Lung (tissue), 11 donors: ENCODE measurements at regions not wholly inside any gene's neighbourhood (a gene's known extent, or its start where the extent isn't known, plus 50 kb on each side); places are given as distances from the start of the nearest gene placed in this dataset.

ENCODE experiments used
- ATAC-seq: fragments of 200-7000 bp; cut with Tn5 transposase; one replicate; pipeline ENCODE4 v1.9.1; 2020; ENCODE audit warnings: moderate number of reproducible peaks; ENCODE audit not compliant: insufficient read depth, low FRiP score
- DNase-seq, 3 donors: peaks; one replicate each; pipeline ENCODE4 v3.0.0-alpha.2; 2013 to 2017
- H3K27ac ChIP-seq, 2 donors: one replicate each; pipeline ENCODE4 v1.5.1; 2013; ENCODE audit warnings: mild to moderate bottlenecking in 2 of 2, moderate library complexity in 2 of 2, control low read depth in 1 of 2, inconsistent platforms in 1 of 2, low read depth in 1 of 2, low read length in 1 of 2
- H3K27me3 ChIP-seq, 3 donors: one replicate each; pipeline ENCODE4 v1.5.1; 2013; ENCODE audit warnings: low read length in 2 of 3; ENCODE audit not compliant: control insufficient read depth in 3 of 3, insufficient read depth in 3 of 3
- H3K36me3 ChIP-seq, 4 donors: one replicate each; pipeline ENCODE4 v1.5.1; 2013; ENCODE audit warnings: low read length in 4 of 4, mild to moderate bottlenecking in 1 of 4, moderate library complexity in 1 of 4; ENCODE audit not compliant: control insufficient read depth in 4 of 4, insufficient read depth in 4 of 4
- H3K4me1 ChIP-seq, 5 donors: one replicate each; pipeline ENCODE4 v1.5.1; 2013; ENCODE audit warnings: low read length in 5 of 5, mild to moderate bottlenecking in 2 of 5, moderate library complexity in 1 of 5; ENCODE audit not compliant: control insufficient read depth in 5 of 5, insufficient read depth in 5 of 5
- H3K4me3 ChIP-seq: one replicate; pipeline ENCODE4 v1.5.1; 2013; ENCODE audit warnings: mild to moderate bottlenecking, control low read depth, moderate library complexity
- H3K9ac ChIP-seq, 2 donors: one replicate each; pipeline ENCODE4 v1.5.1; 2013; ENCODE audit warnings: low read length in 2 of 2, control low read depth in 1 of 2; ENCODE audit not compliant: insufficient read depth in 1 of 2
- H3K9me3 ChIP-seq, 4 donors: one replicate each; pipeline ENCODE4 v1.5.1; 2013; ENCODE audit warnings: low read length in 3 of 4, mild to moderate bottlenecking in 1 of 4, moderate library complexity in 1 of 4; ENCODE audit not compliant: control insufficient read depth in 4 of 4, insufficient read depth in 3 of 4
- WGBS, 2 donors: extraction: QIAGEN DNeasy Blood & Tissue Kit; methylation state at CpG; one replicate each; pipeline ENCODE4 v1.1.7; 2013; 5-methylcytosine and 5-hydroxymethylcytosine counted together
- TF ChIP-seq, protein P1 (sequence below): IDR thresholded peaks from 2 replicates; pipeline ENCODE4 v1.5.1; 2012; ENCODE audit warnings: mild to moderate bottlenecking; ENCODE audit errors: control extremely low read depth, extremely low read depth
- donor health status: control.
- donor health status: control.
- donor health status: Bipolar disorder and iron deficiency.
- donor health status: healthy.
- donor health status: DM: yes; HTN: yes; CAD: no.

DNA sequence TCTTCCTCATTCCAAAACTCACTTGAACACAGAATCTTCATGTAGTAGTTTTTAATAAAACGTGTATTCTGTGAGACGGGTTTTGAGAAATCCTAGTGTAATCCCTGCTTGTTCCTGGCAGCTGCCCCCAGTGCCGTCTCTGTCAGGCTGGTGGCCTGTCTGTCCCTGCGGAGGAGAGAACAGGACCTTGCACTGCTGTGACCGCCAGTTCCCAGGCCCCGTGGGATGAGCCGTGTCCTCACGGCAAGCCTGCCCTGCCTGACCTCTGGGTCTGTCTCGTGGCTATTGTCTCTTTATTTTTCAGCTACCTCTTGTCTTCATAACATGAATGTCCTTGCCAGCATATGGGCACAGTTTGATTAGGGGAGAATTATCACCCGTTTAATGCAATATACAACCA, 535.5 kb upstream of the B3GAT1 start:
- no peak overlapping the region for H3K4me3 ChIP-seq
- ATAC-seq (no peak), DNase-seq (no peak)
- H3K36me3 ChIP-seq = no peaks in the 10 kb centered on the region
- no peaks in the 10 kb centered on the region for H3K9me3 ChIP-seq
- H3K27ac ChIP-seq = no peak overlapping the region
- TF ChIP-seq, protein P1, sequence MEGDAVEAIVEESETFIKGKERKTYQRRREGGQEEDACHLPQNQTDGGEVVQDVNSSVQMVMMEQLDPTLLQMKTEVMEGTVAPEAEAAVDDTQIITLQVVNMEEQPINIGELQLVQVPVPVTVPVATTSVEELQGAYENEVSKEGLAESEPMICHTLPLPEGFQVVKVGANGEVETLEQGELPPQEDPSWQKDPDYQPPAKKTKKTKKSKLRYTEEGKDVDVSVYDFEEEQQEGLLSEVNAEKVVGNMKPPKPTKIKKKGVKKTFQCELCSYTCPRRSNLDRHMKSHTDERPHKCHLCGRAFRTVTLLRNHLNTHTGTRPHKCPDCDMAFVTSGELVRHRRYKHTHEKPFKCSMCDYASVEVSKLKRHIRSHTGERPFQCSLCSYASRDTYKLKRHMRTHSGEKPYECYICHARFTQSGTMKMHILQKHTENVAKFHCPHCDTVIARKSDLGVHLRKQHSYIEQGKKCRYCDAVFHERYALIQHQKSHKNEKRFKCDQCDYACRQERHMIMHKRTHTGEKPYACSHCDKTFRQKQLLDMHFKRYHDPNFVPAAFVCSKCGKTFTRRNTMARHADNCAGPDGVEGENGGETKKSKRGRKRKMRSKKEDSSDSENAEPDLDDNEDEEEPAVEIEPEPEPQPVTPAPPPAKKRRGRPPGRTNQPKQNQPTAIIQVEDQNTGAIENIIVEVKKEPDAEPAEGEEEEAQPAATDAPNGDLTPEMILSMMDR = no peak
- peaks cover 0 to 21% (median 3%) of the 10 kb centered on the region in 5 donors for H3K4me1 ChIP-seq
- WGBS, 2 donors = 85 to 88% methylated on average over 10 of the region's 10 CpGs
- H3K9ac ChIP-seq = no peak overlapping the region
- H3K27me3 ChIP-seq = no peaks in the 10 kb centered on the region

DNA sequence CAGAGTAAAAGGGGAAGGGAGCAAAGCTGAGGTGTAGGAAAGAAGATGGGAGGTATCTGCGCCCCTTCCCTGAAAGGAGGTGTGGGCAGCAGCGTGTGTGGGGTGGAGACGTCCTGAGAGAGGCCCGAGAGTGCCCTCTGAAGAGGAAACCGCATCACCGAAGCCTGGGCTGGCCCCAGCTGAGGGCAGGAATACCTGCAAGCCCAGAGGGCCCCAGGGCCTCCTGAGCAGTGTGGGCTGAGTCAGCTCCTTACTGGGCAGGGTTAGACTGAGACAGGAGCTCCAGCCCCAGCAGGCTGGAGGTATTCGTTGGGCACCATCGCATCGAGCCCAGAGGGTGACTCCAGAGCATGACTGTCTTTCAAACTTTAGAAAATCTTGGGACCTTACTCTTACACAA, 534.0 kb upstream of the B3GAT1 start:
- Histone ChIP-seq H3K4me1 (peaks cover 0 to 22% (median 3%) of the 10 kb centered on the region in 5 donors), H3K9me3 (no peaks in the 10 kb centered on the region), H3K9ac (no peak overlapping the region), H3K27me3 (no peaks in the 10 kb centered on the region), H3K36me3 (no peaks in the 10 kb centered on the region), H3K27ac (no peak overlapping the region), H3K4me3 (no peak overlapping the region)
- WGBS, 2 donors = 64 to 65% methylated on average over 9 of the region's 9 CpGs
- ATAC-seq = no peak
- TF ChIP-seq, protein P1 = no peak
- DNase-seq = no peak

DNA sequence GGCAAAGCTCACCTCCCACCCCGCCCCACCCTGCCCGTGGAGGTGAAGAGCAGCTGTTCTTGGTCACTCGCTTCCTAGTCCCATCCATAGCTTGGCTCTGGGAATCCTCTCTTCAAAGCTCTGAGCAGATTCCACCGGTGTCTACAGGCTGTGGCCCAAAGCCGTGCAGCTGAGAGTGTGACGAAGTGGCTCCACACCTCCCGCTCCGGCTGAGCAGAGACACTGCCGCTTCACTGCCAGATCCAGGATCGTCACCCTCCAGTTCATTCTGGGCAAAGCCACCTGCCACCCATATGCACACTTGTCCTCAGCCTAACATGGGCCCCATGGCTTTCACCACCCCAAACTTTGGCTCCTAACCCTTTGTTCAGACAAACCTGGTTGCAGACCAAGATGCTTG, 532.9 kb upstream of the B3GAT1 start:
- no peak overlapping the region for H3K4me3 ChIP-seq
- no peak overlapping the region for H3K9ac ChIP-seq
- no peaks in the 10 kb centered on the region for H3K27me3 ChIP-seq
- H3K27ac ChIP-seq = no peak overlapping the region
- ATAC-seq (no peak), DNase-seq (no peak)
- TF ChIP-seq, protein P1 = no peak
- no peaks in the 10 kb centered on the region for H3K36me3 ChIP-seq
- 84 to 87% methylated on average over 10 of the region's 10 CpGs for WGBS, 2 donors
- no peaks in the 10 kb centered on the region for H3K9me3 ChIP-seq
- peaks cover 0 to 20% (median 3%) of the 10 kb centered on the region in 5 donors for H3K4me1 ChIP-seq

DNA sequence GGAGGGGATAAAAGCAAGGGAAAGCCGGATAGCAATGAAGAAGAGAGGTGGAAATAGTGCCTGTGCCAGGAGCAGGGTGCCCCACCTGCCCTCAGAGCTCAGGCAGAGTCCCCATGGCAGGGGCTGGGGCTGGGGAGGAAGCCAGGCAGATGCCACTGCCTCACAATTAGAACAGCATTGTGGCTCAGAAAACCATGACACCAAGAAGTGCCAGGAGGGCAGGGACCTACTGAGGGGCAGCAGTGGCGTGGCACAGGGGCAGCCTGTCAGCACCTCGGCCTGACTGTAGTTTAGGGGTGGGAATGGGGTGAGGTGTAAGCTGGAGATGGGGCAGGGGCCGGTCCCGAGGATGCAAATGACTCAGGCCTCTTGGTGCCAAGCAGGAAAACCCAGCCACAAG, 532.1 kb upstream of the B3GAT1 start:
- 70 to 88% methylated on average over 5 of the region's 5 CpGs for WGBS, 2 donors
- ATAC-seq (no peak), DNase-seq (no peak)
- TF ChIP-seq, protein P1 = no peak
- Histone ChIP-seq H3K4me3 (no peak overlapping the region), H3K9me3 (no peaks in the 10 kb centered on the region), H3K27ac (no peak overlapping the region), H3K9ac (no peak overlapping the region), H3K27me3 (no peaks in the 10 kb centered on the region), H3K36me3 (no peaks in the 10 kb centered on the region), H3K4me1 (peaks cover 0 to 18% (median 3%) of the 10 kb centered on the region in 5 donors)
